ENCODE measurements at regions not wholly inside any gene's neighbourhood (a gene's known extent, or its start where the extent isn't known, plus 50 kb on each side); places are given as distances from the start of the nearest gene placed in this dataset.

DNA sequence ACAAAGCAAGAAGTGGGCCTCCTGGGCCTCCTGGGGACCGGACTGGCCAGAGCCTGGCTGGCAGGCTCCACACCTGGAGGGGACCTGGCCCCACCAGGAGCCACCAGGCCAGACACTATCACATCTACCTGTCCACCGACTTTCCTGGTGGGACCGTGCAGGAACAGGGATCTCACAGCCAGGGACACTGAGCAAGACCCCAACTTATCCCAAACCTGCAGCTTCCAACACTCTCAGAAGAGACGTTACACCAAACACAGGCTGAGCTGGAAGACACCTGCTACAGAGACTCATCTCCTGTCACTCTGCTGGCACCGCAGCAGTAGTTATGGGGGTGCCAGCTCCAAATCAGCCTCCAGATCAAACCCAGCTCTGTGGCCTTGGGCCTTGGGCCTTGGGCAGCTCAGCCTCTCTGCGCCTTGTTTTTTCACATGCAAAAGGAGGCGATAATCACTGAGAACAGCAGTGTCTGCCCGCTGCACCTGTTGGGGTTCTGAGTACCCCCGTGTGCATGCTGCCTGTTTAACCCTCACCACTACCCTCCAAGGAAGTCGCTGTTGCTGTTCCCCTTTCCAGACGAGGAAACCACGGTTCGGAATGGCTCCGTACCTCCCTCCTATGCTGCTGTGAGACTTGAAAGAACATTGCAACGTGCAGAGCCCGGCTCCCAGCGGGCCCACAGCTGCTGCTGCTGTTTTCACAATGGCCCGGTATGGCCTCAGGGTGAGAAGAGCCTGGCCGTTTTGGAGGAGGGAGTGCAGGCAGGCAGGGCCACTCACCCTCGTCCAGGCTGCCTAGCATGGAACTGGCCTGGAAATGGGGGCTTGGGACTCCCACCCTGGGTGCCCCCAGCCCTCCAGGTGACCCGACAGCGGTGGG lies 69.6 kb downstream of the ADRA2C start:
- no peak for ATAC-seq (ENCODE audit: low read depth in 2 of 2)
- peaks cover 0 to 5% (median 5%) of the 10 kb centered on the region in 3 donors for H3K4me1 Mint-ChIP-seq
- no peak overlapping the region for H3K27ac Mint-ChIP-seq
- DNase-seq: no peak
- H3K27me3 Mint-ChIP-seq: peaks cover 22 to 64% (median 61%) of the 10 kb centered on the region in 3 donors
- peaks cover 0 to 9% of the 10 kb centered on the region in 2 donors for H3K36me3 Mint-ChIP-seq
- H3K4me3 Mint-ChIP-seq: no peak overlapping the region
- H3K9me3 Mint-ChIP-seq: peaks cover 0 to 16% (median 4%) of the 10 kb centered on the region in 7 donors

- Mint-ChIP-seq H3K9me3 (peaks cover 0 to 16% (median 4%) of the 10 kb centered on the region in 7 donors), H3K27me3 (peaks cover 27 to 68% (median 65%) of the 10 kb centered on the region in 3 donors), H3K4me1 (peaks cover 0 to 5% (median 5%) of the 10 kb centered on the region in 3 donors), H3K27ac (no peak overlapping the region), H3K36me3 (peaks cover 0 to 9% of the 10 kb centered on the region in 2 donors), H3K4me3 (no peak overlapping the region)
- ATAC-seq (ENCODE audit: low read depth in 2 of 2): no peak
- DNase-seq: no peak
Observed at GRCh38 chr4:3836406-3836755, 70.2 kb downstream of the ADRA2C start.

GRCh38 chr4:3836756-3837601 lies 70.8 kb downstream of the ADRA2C start:
- peaks cover 0 to 5% (median 5%) of the 10 kb centered on the region in 3 donors for H3K4me1 Mint-ChIP-seq
- H3K27me3 Mint-ChIP-seq: peaks cover 27 to 71% (median 66%) of the 10 kb centered on the region in 3 donors
- H3K36me3 Mint-ChIP-seq: peaks cover 0 to 9% of the 10 kb centered on the region in 2 donors
- ATAC-seq (ENCODE audit: low read depth in 2 of 2) (no peak), DNase-seq (no peak)
- peak overlapping the region in 1 of 6 donors; percentile 37 for H3K27ac Mint-ChIP-seq
- H3K9me3 Mint-ChIP-seq: peaks cover 0 to 16% (median 4%) of the 10 kb centered on the region in 7 donors
- H3K4me3 Mint-ChIP-seq: peak overlapping the region in 1 of 8 donors; percentile 49

DNA sequence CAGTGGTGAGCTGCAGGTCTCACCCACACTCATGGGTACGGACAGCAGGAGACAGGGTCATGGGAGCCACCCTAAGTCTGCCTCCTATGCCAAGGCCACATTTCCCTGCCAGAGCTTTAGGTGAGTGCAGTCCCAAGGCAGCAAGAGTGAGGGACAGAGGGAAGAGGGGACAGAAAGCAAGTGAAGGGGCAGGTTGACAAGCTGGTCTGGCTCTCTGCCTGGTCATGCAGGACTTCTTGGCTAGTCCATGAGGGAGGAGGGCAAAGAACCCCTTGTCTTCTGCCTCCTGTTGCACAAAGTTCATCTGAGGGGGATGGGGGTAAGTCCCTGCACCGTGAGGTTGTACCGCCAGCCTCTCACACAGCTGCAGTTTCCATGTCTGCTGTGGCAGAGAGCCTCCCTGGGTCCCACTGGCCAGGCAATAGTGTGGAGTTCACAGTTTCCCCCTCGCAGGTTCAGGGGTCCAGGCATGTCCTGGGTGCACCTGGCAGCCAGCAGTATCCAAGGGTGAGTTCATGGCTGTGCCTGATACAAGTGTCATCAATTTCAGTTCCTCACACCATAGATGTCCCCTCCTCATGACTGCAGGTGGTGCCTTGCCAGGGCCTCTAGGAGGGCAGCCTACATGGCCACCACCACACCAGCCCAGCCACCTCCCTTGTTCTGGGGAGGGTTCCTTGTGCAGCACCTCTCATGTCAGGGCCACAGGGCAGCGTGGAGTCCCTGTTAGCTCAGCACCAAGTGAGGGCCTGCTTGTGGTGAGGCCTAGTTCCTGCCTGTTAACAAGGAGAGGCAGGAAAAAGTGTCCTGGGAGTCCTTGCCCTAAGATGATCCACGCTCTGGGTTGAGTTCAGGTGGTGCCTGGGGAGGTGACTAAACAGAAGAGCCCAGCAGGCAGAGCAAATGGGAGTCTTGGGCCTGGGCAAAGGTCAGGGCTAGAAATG lies 72.5 kb downstream of the ADRA2C start:
- DNase-seq: no peak
- Mint-ChIP-seq H3K9me3 (peaks cover 0 to 16% (median 4%) of the 10 kb centered on the region in 7 donors), H3K36me3 (peaks cover 0 to 9% of the 10 kb centered on the region in 2 donors), H3K4me1 (peaks cover 0 to 5% (median 5%) of the 10 kb centered on the region in 3 donors), H3K4me3 (no peak overlapping the region), H3K27me3 (peaks cover 25 to 66% (median 59%) of the 10 kb centered on the region in 3 donors), H3K27ac (peak overlapping the region in 1 of 6 donors; percentile 11)
- ATAC-seq (ENCODE audit: low read depth in 2 of 2): no peak

GRCh38 chr4:3845094-3845743 lies 79.0 kb downstream of the ADRA2C start:
- peaks cover 19 to 34% (median 22%) of the 10 kb centered on the region in 3 donors for H3K27me3 Mint-ChIP-seq
- no peaks in the 10 kb centered on the region for H3K4me1 Mint-ChIP-seq
- peaks cover 2 to 17% (median 4%) of the 10 kb centered on the region in 7 donors for H3K9me3 Mint-ChIP-seq

DNA sequence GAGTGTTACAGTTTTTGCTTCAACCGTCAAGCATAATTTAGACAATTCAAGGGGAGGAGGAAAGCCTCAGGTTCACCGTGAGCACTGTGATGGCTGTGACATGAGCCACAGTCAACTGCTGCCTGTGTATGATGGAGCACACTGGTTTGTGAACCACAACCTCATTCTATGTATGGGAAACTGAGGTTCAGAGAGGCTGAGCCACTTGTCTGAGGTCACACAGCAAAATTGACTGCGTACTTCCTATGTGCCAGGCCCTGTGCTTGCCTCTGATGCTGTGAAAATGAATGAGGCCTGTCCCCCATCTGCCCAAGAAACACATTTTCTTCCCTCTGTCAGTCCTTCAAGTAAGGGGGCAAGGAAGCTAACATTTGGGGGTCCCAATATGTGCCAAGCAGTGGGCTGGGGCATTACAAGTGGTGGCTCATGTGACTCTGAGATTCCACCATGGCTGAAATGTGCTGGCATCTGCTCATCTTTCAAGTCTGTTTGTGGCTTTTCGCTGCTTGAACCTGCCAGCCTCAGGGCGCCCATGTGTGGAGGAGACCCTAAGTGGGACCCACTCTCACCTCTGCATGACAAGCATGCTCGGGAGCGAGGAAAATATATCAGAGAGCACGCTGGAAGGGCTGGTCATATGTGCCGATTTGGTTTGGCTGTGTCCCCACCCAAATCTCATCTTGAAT lies 79.7 kb downstream of the ADRA2C start:
- Mint-ChIP-seq H3K36me3 (peaks cover 0 to 20% of the 10 kb centered on the region in 2 donors), H3K27ac (no peak overlapping the region), H3K27me3 (peaks cover 19 to 34% (median 25%) of the 10 kb centered on the region in 3 donors), H3K4me1 (peaks cover 0 to 5% (median 0%) of the 10 kb centered on the region in 3 donors), H3K4me3 (no peak overlapping the region), H3K9me3 (peaks cover 2 to 22% (median 9%) of the 10 kb centered on the region in 7 donors)
- ATAC-seq (ENCODE audit: low read depth in 2 of 2) (no peak), DNase-seq (no peak)

More at GRCh38 chr4:3845094-3845743, 79.0 kb downstream of the ADRA2C start:
- no peak overlapping the region for H3K27ac Mint-ChIP-seq
- ATAC-seq (ENCODE audit: low read depth in 2 of 2) (no peak), DNase-seq (no peak)
- H3K4me3 Mint-ChIP-seq: no peak overlapping the region
- peaks cover 0 to 13% of the 10 kb centered on the region in 2 donors for H3K36me3 Mint-ChIP-seq

- no peak for DNase-seq
- Mint-ChIP-seq H3K27me3 (peaks cover 14 to 22% (median 19%) of the 10 kb centered on the region in 3 donors), H3K4me1 (peaks cover 0 to 7% (median 2%) of the 10 kb centered on the region in 3 donors), H3K9me3 (peaks cover 2 to 22% (median 9%) of the 10 kb centered on the region in 7 donors), H3K27ac (no peak overlapping the region), H3K36me3 (peaks cover 0 to 21% of the 10 kb centered on the region in 2 donors), H3K4me3 (no peak overlapping the region)
- ATAC-seq (ENCODE audit: low read depth in 2 of 2): no peak
Observed at GRCh38 chr4:3847211-3847940, 81.2 kb downstream of the ADRA2C start.

GRCh38 chr4:3848323-3848722 lies 82.1 kb downstream of the ADRA2C start:
- H3K27ac Mint-ChIP-seq: no peak overlapping the region
- peaks cover 10 to 24% (median 19%) of the 10 kb centered on the region in 3 donors for H3K27me3 Mint-ChIP-seq
- no peak for DNase-seq
- no peak overlapping the region for H3K4me3 Mint-ChIP-seq
- peaks cover 0 to 21% of the 10 kb centered on the region in 2 donors for H3K36me3 Mint-ChIP-seq
- ATAC-seq (ENCODE audit: low read depth in 2 of 2): no peak
- peaks cover 0 to 7% (median 2%) of the 10 kb centered on the region in 3 donors for H3K4me1 Mint-ChIP-seq
- peaks cover 2 to 22% (median 9%) of the 10 kb centered on the region in 7 donors for H3K9me3 Mint-ChIP-seq

- no peak overlapping the region for H3K27ac Mint-ChIP-seq
Observed at GRCh38 chr4:3849140-3849539, 83.0 kb downstream of the ADRA2C start.

GRCh38 chr4:3850128-3850527 lies 83.9 kb downstream of the ADRA2C start:
- Mint-ChIP-seq H3K4me1 (peaks cover 0 to 7% (median 2%) of the 10 kb centered on the region in 3 donors), H3K9me3 (peaks cover 3 to 22% (median 9%) of the 10 kb centered on the region in 7 donors), H3K27ac (no peak overlapping the region), H3K36me3 (peaks cover 0 to 21% of the 10 kb centered on the region in 2 donors), H3K27me3 (peaks cover 9 to 31% (median 26%) of the 10 kb centered on the region in 3 donors), H3K4me3 (no peak overlapping the region)
- DNase-seq (no peak), ATAC-seq (ENCODE audit: low read depth in 2 of 2) (no peak)

More at GRCh38 chr4:3849140-3849539, 83.0 kb downstream of the ADRA2C start:
- Mint-ChIP-seq H3K9me3 (peaks cover 3 to 22% (median 9%) of the 10 kb centered on the region in 7 donors), H3K27me3 (peaks cover 9 to 28% (median 25%) of the 10 kb centered on the region in 3 donors), H3K4me1 (peaks cover 0 to 7% (median 2%) of the 10 kb centered on the region in 3 donors), H3K4me3 (no peak overlapping the region), H3K36me3 (peaks cover 0 to 21% of the 10 kb centered on the region in 2 donors)
- ATAC-seq (ENCODE audit: low read depth in 2 of 2): no peak
- DNase-seq: no peak

GRCh38 chr4:3851211-3851610 lies 85.0 kb downstream of the ADRA2C start:
- H3K27me3 Mint-ChIP-seq: peaks cover 7 to 38% (median 32%) of the 10 kb centered on the region in 3 donors
- H3K36me3 Mint-ChIP-seq: peaks cover 0 to 21% of the 10 kb centered on the region in 2 donors
- H3K4me1 Mint-ChIP-seq: peaks cover 2 to 7% (median 5%) of the 10 kb centered on the region in 3 donors
- no peak overlapping the region for H3K27ac Mint-ChIP-seq
- ATAC-seq (ENCODE audit: low read depth in 2 of 2) (no peak), DNase-seq (no peak)
- H3K4me3 Mint-ChIP-seq: no peak overlapping the region
- peaks cover 3 to 22% (median 9%) of the 10 kb centered on the region in 7 donors for H3K9me3 Mint-ChIP-seq
